Skin of body (tissue), 1 donor: ENCODE measurements at regions not wholly inside any gene's neighbourhood (a gene's known extent, or its start where the extent isn't known, plus 50 kb on each side); places are given as distances from the start of the nearest gene placed in this dataset.
"Not testable (repeated sequence)": the region's sequence is repeated elsewhere in the genome, so short reads cannot be mapped to it uniquely, and the experiment has no call there.

Experiments used
- DNase-seq: peaks from one replicate; lab custom pipeline; 2025; lab: John Stamatoyannopoulos, UW

- DNase-seq = no peak
Measured at GRCh38 chr2:132272713-132273112, 111.0 kb upstream of the ANKRD30BL start.

DNA sequence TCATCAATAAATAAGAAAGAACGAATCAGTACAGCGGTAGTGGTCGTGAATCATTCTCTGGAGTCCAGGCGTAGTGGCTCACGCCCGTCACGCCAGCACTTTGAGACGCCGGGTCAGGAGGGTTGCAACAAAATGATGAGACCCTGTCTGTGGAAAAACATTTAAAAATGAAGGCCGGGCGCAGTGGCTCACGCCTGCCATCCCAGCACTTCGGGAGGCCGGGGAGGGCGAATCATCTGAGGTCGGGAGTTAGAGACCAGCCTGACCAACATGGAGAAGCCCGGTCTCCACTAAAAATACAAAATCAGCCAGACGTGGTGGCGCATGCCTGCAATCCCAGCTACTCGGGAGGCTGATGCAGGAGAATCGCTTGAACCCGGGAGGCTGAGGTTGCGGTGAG, 111.8 kb upstream of the ANKRD30BL start:
- DNase-seq = not testable (repeated sequence)

DNA sequence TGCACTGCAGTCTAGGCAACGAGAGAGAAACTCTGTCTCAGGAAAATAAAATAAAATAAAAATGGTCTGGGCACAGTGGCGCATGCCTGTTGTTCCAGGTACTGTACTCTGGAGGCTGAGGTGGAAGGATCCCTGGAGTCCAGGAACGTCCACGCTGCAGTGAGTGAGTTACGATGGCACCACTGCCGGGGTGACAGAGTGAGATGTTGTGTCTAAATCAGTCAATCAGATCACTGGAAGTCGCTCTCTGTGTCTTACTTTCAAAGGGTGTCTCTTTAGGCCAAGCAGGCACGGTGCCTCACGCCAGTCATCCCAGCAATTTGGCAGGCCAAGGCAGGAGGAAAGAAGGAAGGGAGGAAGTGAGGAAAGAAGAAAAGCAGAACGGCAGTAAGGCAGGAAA, 112.2 kb upstream of the ANKRD30BL start:
- DNase-seq = no peak

- no peak for DNase-seq
Measured at GRCh38 chr2:132275396-132275795, 113.6 kb upstream of the ANKRD30BL start.

- DNase-seq = no peak
Measured at GRCh38 chr2:132276571-132276981, 114.8 kb upstream of the ANKRD30BL start.

DNA sequence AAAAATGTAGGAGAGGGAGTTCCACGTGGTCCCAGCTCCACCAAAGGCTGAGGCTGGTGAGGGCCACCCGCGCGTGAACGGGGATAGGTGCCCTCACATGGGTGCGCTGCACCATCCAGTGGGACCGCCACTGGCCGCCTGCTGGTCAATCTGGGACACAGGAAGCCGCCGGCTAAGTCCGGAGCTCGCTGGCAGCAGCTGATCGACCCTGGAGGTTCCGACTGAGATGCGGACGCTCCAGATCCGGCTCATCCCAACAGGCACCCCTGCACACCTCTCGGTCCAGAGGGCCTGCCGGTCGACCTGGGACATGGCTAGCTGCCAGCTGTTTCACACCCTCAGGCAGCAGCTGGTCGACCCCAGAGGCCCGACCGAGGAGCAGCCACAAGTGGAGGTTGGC, 116.5 kb upstream of the ANKRD30BL start:
- DNase-seq = no peak

DNA sequence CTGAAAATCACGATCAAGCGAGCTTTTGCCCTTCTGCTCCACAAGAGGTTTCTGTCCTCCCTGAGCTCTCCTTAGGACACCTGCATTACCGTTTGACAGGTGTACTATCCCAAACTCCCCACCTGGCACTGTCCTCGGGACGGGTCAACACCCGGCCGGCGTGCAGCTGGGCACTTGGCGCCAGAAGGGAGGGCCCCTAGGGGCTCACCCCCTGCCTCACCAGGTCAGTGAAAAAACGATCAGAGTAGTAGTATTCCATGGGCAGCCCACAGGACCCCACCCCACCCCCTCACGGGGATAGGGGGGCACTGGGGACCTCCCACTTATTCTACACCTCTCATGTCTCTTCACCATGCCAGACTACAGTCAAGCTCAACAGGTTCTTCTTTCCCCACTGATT, 117.6 kb upstream of the ANKRD30BL start:
- no peak for DNase-seq

DNA sequence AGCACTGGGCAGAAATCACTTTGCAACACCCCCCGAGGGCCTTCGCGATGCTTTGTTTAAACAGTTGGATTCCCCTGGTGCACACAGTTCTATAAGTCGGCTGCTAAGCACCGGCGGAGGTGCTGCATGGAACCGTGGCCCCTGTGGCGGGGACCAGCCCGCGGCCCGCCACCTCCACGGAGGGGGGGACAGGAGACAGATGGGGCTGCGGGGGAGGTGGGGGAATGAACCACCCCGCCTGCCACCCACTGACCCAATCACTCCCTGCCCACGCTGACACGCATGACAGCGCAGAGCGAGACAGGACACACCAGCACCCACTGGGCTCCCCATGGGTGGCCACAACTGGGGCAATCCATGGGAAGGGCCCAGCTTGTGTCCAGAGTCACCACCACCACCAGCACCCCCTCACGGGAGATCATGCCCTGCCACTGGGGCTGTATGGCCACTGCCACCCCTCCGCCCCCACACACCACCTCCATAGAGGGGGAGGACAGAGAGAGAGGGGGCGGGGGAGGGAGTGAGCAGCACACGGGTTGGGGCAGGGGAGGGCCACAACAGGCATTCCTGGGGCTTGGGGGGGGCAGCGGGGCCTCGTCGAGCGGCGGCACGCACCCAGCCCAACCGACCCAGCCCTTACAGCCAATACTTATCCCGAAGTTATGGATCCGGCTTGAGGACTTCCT, 118.3 kb upstream of the ANKRD30BL start:
- DNase-seq = no peak

DNA sequence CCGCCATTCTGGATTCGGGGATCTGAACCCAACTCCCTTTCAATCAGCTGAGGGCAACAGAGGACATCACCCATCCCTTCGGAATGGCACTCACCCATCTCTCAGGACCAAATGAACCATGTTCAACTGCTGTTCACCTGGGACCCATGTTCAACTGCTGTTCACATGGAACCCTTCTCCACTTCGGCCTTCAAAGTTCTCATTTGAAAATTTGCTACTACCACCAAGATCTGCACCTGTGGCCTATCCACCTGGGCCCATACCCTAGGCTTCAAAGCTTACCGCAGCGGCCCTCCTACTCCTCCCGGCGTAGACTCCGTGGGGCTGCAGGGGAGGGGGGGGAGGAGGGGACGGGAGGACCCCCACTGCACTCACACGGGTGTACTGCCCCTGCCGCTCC, 119.2 kb upstream of the ANKRD30BL start:
- DNase-seq = no peak

DNA sequence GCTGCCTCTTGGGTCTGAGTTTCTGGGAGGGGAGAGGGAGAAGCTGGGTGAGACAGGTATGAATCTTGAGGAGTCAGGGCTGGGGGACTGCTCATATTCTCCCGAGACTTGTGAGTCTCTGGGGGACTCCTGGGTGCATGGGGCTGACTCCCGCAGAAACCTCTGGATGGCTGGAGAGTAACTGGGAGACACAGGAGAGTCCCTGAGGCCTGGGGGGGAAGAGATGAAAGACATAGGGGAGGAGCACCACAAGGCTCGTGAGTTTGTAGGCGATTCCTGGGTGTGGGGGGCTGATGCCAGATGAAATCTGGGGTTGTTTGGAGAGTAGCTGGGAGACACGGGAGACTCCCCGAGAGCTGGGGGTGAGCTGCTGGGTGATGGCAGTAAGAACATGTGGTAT, 120.4 kb upstream of the ANKRD30BL start:
- DNase-seq = not testable (repeated sequence)

DNA sequence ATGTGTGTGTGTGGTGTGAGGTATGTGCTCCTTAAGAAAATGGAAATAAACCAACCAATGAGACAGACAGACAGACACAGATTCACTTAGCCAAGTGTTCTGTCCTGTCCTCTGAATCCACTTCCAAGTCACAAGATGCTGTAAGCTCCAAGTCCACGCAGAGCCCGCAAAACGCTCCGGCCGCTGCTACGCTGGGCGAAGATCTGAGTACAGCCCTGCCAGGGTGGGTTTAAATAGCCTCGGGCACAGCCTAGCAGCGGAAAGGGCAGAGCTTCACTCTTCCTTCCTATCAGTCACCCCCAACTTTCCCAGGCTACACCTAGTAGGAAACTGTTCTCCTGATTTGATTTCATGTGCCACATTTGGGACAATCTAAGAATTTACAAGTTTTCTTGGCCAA, 121.2 kb upstream of the ANKRD30BL start:
- no peak for DNase-seq

- not testable (repeated sequence) for DNase-seq
Measured at GRCh38 chr2:132286289-132286911, 124.6 kb upstream of the ANKRD30BL start.

GRCh38 chr2:132287910-132288309, 126.2 kb upstream of the ANKRD30BL start:
- DNase-seq = not testable (repeated sequence)

GRCh38 chr2:132289138-132289537, 127.4 kb upstream of the ANKRD30BL start:
- not testable (repeated sequence) for DNase-seq

GRCh38 chr2:132289812-132290211, 126.8 kb upstream of the GPR39 start:
- DNase-seq = not testable (repeated sequence)

DNA sequence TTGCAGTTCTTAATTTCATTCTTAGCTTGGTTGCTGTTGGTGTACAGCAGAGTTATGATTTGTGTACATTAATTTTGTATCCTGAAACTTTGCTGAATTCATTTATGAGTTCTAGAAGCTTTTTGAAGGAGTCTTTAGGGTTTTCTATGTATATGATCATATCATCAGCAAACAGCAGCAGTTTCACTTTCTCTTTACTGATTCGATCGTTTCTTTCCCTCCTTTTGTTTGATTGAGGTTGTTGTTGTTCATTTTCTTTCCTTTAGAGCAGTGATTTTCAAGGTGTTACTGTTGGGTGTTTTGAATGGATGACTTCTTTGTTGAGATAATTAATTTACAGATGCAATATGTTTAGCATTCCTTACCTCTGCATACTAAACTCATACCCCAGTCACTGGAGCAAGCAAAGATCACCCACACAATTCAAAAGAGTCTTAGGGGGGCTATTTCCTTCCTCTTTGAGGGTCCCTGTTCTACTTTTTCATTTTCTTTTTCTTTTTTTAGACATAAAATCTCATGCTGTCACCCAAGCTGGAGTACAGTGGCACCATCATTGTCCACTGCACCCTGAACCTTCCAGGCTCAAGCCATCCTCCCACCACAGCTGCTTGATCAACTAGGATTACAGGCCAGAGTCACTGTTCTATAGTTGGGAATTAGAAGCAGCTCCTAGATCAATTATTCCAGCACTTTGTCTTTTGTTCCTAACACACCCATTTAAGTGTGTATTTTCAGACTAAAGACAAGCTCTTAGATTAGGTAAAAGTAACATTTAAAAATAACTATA, 115.8 kb upstream of the GPR39 start:
- not testable (repeated sequence) for DNase-seq

GRCh38 chr2:132304661-132305380, 111.8 kb upstream of the GPR39 start:
- DNase-seq = peak; percentile 61

- DNase-seq = not testable (repeated sequence)
Measured at GRCh38 chr2:132307613-132308198, 108.9 kb upstream of the GPR39 start.

GRCh38 chr2:132309203-132309602, 107.4 kb upstream of the GPR39 start:
- DNase-seq = not testable (repeated sequence)

DNA sequence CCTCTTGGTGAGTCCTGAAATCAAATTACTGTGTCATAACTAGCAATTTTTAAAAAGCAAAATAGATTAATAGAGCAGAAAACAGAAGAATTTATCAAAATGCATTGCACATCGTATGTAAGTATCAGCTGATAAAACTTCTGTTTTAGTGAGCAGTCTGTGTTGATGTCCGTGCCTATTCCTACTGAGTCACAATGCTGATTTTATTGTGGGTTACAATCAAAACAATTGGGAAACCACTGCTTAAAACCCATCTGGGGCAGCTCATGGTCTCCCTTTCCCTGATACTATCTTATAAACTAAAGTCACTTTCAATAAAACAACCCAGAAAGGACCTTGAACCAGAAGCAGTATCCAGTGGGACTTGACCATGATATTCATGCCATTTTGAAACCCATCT, 101.1 kb upstream of the GPR39 start:
- not testable (repeated sequence) for DNase-seq

DNA sequence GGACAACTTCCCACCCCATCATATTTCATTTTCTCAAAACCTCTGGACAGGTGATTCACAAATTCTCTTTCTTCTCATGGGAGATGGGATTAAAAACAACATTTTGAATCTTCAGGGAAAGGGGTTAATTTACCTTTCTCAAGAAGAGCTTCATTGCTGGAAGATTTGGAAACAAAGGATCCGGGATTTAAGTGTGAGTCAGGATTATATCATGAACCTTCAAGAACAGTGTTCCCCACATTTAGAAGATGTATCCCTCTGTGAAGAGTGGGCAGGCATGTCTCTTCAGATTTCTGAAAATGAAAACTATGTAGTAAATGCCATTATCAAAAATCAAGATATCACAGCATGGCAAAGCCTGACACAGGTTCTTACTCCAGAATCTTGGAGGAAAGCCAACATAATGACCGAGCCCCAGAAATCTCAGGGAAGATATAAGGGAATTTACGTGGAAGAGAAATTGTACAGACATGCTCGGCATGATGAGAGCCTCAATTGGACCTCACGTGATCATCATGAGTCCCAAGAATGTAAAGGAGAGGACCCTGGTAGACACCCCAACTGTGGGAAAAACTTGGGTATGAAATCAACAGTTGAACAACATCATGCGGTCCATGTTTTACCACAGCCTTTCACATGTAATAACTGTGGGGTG, 99.5 kb upstream of the GPR39 start:
- DNase-seq = not testable (repeated sequence)
